Activated naive CD8-positive, alpha-beta T cell treated with anti-CD3 and anti-CD28 coated beads, Interleukin-2, amount 50 U/mL, for 24 hours (primary cell): ENCODE measurements at regions not wholly inside any gene's neighbourhood (a gene's known extent, or its start where the extent isn't known, plus 50 kb on each side); places are given as distances from the start of the nearest gene placed in this dataset.

Experiments
- ATAC-seq: fragments of 150-1000 bp; cut with Tn5 transposase; one replicate; pipeline ENCODE4 v1.10.0; 2021
- DNase-seq: peaks from one replicate; pipeline ENCODE4 v3.0.0; 2021
- H3K27ac Mint-ChIP-seq: one replicate; pipeline ENCODE4 v1.8.0; 2021; ENCODE audit warnings: mild to moderate bottlenecking, mixed read lengths
- H3K27me3 Mint-ChIP-seq: one replicate; pipeline ENCODE4 v1.8.0; 2021; ENCODE audit warnings: mixed read lengths
- H3K36me3 Mint-ChIP-seq: one replicate; pipeline ENCODE4 v1.8.0; 2021; ENCODE audit warnings: low read depth, mixed read lengths
- H3K4me1 Mint-ChIP-seq: one replicate; pipeline ENCODE4 v1.8.0; 2021; ENCODE audit warnings: mixed read lengths
- H3K4me3 Mint-ChIP-seq: one replicate; pipeline ENCODE4 v1.8.0; 2021; ENCODE audit warnings: mild to moderate bottlenecking, moderate library complexity, mixed read lengths
- H3K9me3 Mint-ChIP-seq: one replicate; pipeline ENCODE4 v1.8.0; 2021; ENCODE audit warnings: mixed read lengths

DNA sequence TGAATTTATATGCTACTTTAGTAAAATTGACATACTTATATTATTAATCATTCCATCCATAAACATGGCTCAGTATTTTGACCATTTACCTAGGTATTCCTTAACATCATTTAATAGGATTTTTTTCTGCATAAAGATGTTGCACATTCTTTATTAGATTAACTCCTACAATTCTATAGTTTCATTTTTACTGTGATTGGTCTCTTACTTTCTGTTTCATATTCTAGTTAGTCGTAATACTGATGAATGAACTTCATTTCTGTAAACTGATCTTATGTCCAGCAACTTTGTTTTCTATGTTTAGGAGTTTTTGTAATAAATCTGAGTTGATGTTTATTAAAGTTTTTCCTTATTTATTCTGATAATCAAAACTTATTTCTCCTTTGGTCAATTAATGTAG lies 278.2 kb upstream of the CXXC4 start:
- DNase-seq: no peak
- no peak overlapping the region for H3K27ac Mint-ChIP-seq
- H3K9me3 Mint-ChIP-seq: no peaks in the 10 kb centered on the region
- H3K36me3 Mint-ChIP-seq: no peaks in the 10 kb centered on the region
- H3K4me3 Mint-ChIP-seq: no peak overlapping the region
- no peaks in the 10 kb centered on the region for H3K27me3 Mint-ChIP-seq
- peaks cover 27% of the 10 kb centered on the region for H3K4me1 Mint-ChIP-seq
- no peak for ATAC-seq

DNA sequence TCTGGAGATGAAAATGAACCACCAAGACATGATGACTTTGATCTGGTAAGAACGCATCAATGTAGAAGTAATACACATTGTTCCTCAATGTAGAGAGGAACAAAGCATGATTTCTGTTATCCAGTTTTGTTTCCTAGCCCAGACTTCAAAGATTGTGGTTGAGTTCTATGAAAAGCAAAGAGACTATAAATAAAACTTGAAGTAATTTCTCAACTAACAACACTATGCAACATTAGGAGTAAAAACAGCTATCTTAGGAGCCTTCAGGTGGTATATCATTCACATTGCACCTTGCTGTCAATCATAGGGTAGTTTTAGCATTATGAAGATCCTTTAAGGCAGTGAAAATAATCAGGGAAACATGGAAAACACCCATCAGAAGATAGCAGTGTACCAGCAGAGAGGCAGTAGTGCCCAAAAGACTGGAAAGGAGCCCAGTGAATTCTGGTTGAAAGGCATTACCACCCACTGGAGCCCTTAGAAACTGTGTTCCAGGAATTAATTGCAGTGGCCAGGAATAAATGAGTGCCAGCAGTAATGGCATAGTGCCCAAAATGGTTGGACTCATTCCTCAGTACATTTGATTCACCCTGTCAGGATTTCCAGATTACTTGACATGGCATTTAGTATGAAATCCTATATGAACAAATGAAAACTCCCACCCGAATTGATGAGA lies 300.7 kb upstream of the CXXC4 start:
- Mint-ChIP-seq H3K36me3 (no peaks in the 10 kb centered on the region), H3K27me3 (peaks cover 6% of the 10 kb centered on the region), H3K27ac (no peak overlapping the region), H3K4me3 (no peak overlapping the region), H3K9me3 (no peaks in the 10 kb centered on the region), H3K4me1 (peaks cover 3% of the 10 kb centered on the region)
- no peak for ATAC-seq
- no peak for DNase-seq

- Mint-ChIP-seq H3K9me3 (peaks cover 6% of the 10 kb centered on the region), H3K4me1 (no peaks in the 10 kb centered on the region), H3K4me3 (no peak overlapping the region), H3K36me3 (no peaks in the 10 kb centered on the region), H3K27ac (no peak overlapping the region), H3K27me3 (no peaks in the 10 kb centered on the region)
- ATAC-seq (no peak), DNase-seq (no peak)
These were observed 317.0 kb upstream of the CXXC4 start for GRCh38 chr4:104811727-104812126.

DNA sequence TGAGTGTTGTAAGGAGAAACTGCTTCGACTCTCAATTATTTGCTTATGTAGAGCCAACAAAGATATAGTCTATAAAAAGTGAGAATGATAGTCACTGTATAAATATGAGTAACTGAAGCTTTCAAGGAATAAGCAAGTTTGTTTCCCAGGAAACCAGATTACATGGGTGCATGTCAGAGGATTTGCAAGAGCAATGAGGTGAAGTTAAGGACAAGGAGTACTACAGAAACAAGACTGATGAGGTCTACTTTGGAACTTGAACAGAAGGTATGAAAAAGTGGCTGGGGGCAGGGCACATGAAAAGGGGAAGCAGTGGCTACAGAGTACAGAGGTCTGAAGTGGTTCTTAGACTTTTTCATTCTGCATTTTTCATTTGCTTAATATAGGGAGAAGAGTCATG lies 321.0 kb upstream of the CXXC4 start:
- Mint-ChIP-seq H3K4me3 (no peak overlapping the region), H3K27me3 (no peaks in the 10 kb centered on the region), H3K4me1 (no peaks in the 10 kb centered on the region), H3K9me3 (no peaks in the 10 kb centered on the region), H3K27ac (no peak overlapping the region), H3K36me3 (no peaks in the 10 kb centered on the region)
- no peak for ATAC-seq
- no peak for DNase-seq

GRCh38 chr4:104818579-104818978 lies 323.9 kb upstream of the CXXC4 start:
- Mint-ChIP-seq H3K4me1 (no peaks in the 10 kb centered on the region), H3K27me3 (no peaks in the 10 kb centered on the region), H3K27ac (no peak overlapping the region), H3K36me3 (no peaks in the 10 kb centered on the region), H3K4me3 (no peak overlapping the region), H3K9me3 (no peaks in the 10 kb centered on the region)
- DNase-seq: no peak
- ATAC-seq: no peak

- H3K27ac Mint-ChIP-seq: no peak overlapping the region
- no peak overlapping the region for H3K4me3 Mint-ChIP-seq
- ATAC-seq (no peak), DNase-seq (no peak)
- peaks cover 4% of the 10 kb centered on the region for H3K27me3 Mint-ChIP-seq
- no peaks in the 10 kb centered on the region for H3K4me1 Mint-ChIP-seq
- H3K36me3 Mint-ChIP-seq: no peaks in the 10 kb centered on the region
- H3K9me3 Mint-ChIP-seq: no peaks in the 10 kb centered on the region
These were observed 320.5 kb upstream of the TET2 start for GRCh38 chr4:104826171-104826570.

DNA sequence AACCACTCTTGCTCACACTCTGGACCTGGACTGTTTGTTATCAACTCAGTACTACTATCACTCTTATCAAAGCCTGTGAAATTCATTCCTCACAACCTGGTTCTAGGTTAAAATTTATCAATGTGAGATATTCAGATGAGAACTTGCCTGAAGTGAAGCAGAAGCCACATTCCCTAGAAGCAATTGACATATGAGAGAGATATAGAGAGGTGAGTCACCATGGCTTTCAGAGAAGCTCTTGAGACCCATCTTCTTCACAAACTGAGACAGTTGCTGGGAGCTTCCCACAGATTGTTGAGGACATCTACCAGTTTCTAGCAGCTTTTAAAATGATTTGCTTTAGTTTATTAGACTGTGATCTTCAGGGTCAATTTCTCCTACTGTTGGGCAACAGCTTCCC lies 316.9 kb upstream of the TET2 start:
- Mint-ChIP-seq H3K27me3 (peaks cover 4% of the 10 kb centered on the region), H3K36me3 (no peaks in the 10 kb centered on the region), H3K4me3 (no peak overlapping the region), H3K27ac (no peak overlapping the region), H3K4me1 (no peaks in the 10 kb centered on the region), H3K9me3 (no peaks in the 10 kb centered on the region)
- ATAC-seq: no peak
- DNase-seq: no peak

- Mint-ChIP-seq H3K4me1 (no peaks in the 10 kb centered on the region), H3K27ac (no peak overlapping the region), H3K9me3 (no peaks in the 10 kb centered on the region), H3K4me3 (no peak overlapping the region), H3K36me3 (no peaks in the 10 kb centered on the region), H3K27me3 (no peaks in the 10 kb centered on the region)
- no peak for DNase-seq
- ATAC-seq: no peak
These were observed 298.0 kb upstream of the TET2 start for GRCh38 chr4:104848597-104849225.

DNA sequence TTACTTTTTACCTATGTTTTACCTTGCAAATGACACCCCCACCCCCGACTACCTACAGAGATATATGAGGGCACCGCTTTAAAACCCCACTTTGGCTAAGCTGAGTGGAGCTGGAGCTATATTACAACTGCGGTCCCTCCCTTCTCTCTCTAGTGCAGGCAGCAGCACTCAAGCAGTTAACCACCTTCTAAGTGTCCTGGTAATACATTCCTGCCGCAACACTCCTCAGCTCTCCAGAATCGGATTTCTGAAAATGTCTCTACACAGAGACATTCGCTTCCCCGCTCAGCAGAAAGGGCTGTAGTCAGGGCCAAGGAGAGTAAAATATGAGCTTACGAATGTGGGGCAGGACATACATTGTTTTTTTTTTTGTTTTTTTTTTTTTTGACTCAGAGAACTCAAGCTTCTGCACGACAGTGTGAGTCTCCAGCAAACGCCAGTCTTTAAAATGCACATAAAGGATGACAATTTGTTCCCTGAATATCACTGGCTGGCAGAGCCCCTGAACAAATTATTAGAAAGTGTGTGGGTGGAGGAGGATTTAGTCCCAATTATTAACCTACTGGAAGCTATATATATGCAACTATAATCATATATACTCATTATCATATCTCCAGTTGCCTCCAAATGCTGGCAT lies 287.0 kb upstream of the TET2 start:
- ATAC-seq: no peak
- Mint-ChIP-seq H3K27me3 (peaks cover 2% of the 10 kb centered on the region), H3K4me1 (no peaks in the 10 kb centered on the region), H3K4me3 (no peak overlapping the region), H3K27ac (no peak overlapping the region), H3K36me3 (no peaks in the 10 kb centered on the region), H3K9me3 (no peaks in the 10 kb centered on the region)
- no peak for DNase-seq

GRCh38 chr4:104860238-104861123 lies 286.2 kb upstream of the TET2 start:
- no peak overlapping the region for H3K4me3 Mint-ChIP-seq
- no peaks in the 10 kb centered on the region for H3K4me1 Mint-ChIP-seq
- ATAC-seq (peak; percentile 36), DNase-seq (peak; percentile 44)
- no peaks in the 10 kb centered on the region for H3K9me3 Mint-ChIP-seq
- peaks cover 2% of the 10 kb centered on the region for H3K27me3 Mint-ChIP-seq
- no peaks in the 10 kb centered on the region for H3K36me3 Mint-ChIP-seq
- no peak overlapping the region for H3K27ac Mint-ChIP-seq

DNA sequence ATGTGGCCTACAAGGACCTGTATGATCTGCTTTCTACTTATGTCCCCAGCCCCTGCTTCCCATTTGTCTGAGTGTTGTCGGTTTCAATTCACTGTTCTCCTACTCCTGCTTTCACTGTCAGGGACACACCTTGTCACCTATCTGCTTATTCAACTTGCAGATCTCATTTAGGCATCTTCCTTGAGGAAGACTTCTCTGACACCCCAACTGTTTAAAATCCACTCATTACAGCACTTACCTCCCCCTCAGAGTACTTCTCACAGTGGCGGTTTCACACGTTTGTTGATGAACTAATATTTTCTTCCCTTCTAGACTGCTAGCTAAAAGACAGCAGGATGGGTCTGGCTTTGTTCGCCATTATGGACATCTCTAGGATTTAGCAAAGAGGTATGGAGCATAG lies 279.9 kb upstream of the TET2 start:
- Mint-ChIP-seq H3K9me3 (no peaks in the 10 kb centered on the region), H3K36me3 (no peaks in the 10 kb centered on the region), H3K4me3 (no peak overlapping the region), H3K27me3 (no peaks in the 10 kb centered on the region), H3K4me1 (no peaks in the 10 kb centered on the region), H3K27ac (no peak overlapping the region)
- DNase-seq: no peak
- no peak for ATAC-seq

DNA sequence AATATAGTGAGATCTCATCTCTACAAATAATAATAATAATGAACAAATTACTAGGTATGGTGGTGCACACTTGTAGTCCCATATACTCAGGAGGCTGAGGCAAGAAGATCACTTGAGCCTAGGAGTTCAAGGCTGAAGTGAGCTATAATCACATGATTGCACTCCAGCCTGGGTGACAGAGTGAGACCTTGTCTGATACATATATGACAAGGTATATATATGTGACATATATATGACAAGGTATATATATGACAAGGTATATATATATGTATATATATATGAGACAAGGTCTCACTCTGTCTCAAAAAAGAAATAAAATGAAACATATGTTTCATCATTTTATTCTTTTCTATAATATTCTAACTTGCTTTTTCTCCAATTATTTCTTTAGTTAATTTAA lies 278.1 kb upstream of the TET2 start:
- H3K27ac Mint-ChIP-seq: no peak overlapping the region
- peaks cover 2% of the 10 kb centered on the region for H3K27me3 Mint-ChIP-seq
- ATAC-seq (no peak), DNase-seq (no peak)
- no peaks in the 10 kb centered on the region for H3K9me3 Mint-ChIP-seq
- no peaks in the 10 kb centered on the region for H3K4me1 Mint-ChIP-seq
- no peak overlapping the region for H3K4me3 Mint-ChIP-seq
- H3K36me3 Mint-ChIP-seq: no peaks in the 10 kb centered on the region

GRCh38 chr4:104868958-104869357 lies 277.7 kb upstream of the TET2 start:
- Mint-ChIP-seq H3K4me1 (no peaks in the 10 kb centered on the region), H3K27ac (no peak overlapping the region), H3K9me3 (no peaks in the 10 kb centered on the region), H3K27me3 (peaks cover 2% of the 10 kb centered on the region), H3K4me3 (no peak overlapping the region), H3K36me3 (no peaks in the 10 kb centered on the region)
- ATAC-seq (no peak), DNase-seq (no peak)

DNA sequence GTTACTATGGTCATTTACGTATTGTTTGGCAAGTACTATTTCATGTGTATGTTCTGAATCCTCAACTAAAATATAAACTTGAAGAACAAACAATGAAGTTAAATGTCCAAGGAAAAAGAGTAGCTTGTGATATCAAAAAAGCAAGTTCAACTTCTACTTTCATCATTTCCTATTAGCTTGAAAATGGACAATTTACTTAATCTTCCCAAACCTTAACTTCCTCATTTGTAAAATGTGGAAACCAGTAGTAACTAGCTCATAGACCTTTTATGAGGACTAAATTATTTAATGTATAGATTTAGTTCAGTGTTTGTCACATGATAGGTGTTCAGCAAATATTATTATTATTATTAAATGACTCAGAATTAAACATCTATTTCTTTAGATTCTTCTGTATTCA lies 276.8 kb upstream of the TET2 start:
- Mint-ChIP-seq H3K36me3 (no peaks in the 10 kb centered on the region), H3K4me3 (no peak overlapping the region), H3K27ac (no peak overlapping the region), H3K27me3 (peaks cover 2% of the 10 kb centered on the region), H3K4me1 (no peaks in the 10 kb centered on the region), H3K9me3 (no peaks in the 10 kb centered on the region)
- ATAC-seq: no peak
- DNase-seq: no peak
